ENCODE measurements at regions not wholly inside any gene's neighbourhood (a gene's known extent, or its start where the extent isn't known, plus 50 kb on each side); places are given as distances from the start of the nearest gene placed in this dataset.

DNA sequence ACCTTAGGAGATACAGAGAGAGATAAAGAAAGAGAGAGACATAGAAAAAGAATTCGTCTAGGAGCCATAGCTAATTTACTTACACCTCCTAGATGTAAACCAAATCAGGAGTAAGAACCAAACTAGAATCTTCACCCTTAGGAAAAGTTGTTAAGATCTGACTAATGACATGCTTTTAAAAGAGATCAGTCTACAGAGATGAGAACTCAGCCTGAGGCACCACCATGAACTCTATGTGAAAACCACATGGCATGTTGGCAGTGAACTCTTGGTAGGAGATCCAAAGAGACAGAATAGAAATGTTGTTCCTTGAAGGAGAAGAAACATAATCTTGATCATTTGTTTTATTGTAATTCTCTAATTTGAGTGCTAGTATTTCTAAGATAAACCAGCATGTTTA lies 585.4 kb upstream of the ID2 start:
- H3K4me1 ChIP-seq (ENCODE audit: insufficient read depth, low read length) = no peaks in the 10 kb centered on the region
- no peak overlapping the region for H3K27ac ChIP-seq (ENCODE audit: low read length)
- no peaks in the 10 kb centered on the region for H3K27me3 ChIP-seq (ENCODE audit: insufficient read depth, low read length)
- no peaks in the 10 kb centered on the region for H3K9me3 ChIP-seq (ENCODE audit: insufficient read depth, low read depth, low read length)
- no peak overlapping the region for H3K9ac ChIP-seq (ENCODE audit: low read depth, low read length)
- no peaks in the 10 kb centered on the region for H3K36me3 ChIP-seq (ENCODE audit: insufficient read depth, low read depth, low read length)
- no peak overlapping the region for H3K4me3 ChIP-seq (ENCODE audit: low read length)

DNA sequence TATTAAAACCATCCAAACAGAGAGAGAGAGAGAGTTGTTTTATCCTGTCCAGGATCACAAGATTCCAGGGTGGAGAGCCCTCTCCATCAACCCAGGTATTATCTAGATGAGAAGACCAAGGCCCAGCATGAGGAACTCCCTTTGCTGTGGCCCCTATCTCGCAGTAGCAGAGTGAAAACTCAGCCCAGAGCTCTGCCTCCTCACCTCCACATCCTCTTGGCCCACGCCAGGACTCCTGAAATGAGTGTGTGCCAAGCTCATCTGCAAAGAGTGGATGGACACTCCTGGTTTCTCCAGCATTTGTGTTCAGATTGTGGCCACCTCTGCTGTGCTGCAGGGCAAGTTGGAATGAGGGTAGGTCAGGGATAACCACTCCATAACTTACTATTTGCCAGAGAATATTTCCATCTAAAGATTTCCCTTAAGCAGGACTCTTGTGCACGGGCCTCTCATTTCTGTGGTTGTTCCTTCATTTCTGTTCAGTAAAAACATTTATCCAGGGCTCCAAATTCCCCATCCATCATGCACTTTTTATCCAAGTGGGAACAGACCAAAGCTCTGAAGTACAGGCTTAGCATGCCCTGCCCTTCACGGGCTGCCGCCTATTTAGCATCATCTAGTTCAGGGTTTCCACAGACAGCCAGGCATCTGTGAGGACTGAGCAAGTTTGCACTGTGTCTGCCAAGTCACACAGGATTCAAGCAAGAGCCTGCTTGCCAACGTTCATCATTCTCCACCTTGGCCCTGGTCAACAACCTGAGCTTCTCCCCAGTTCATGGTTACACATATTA lies 583.2 kb upstream of the ID2 start:
- H3K27me3 ChIP-seq (ENCODE audit: insufficient read depth, low read length) = no peaks in the 10 kb centered on the region
- no peak overlapping the region for H3K4me3 ChIP-seq (ENCODE audit: low read length)
- H3K9ac ChIP-seq (ENCODE audit: low read depth, low read length) = no peak overlapping the region
- no peak overlapping the region for H3K27ac ChIP-seq (ENCODE audit: low read length)
- no peaks in the 10 kb centered on the region for H3K9me3 ChIP-seq (ENCODE audit: insufficient read depth, low read depth, low read length)
- no peaks in the 10 kb centered on the region for H3K4me1 ChIP-seq (ENCODE audit: insufficient read depth, low read length)
- no peaks in the 10 kb centered on the region for H3K36me3 ChIP-seq (ENCODE audit: insufficient read depth, low read depth, low read length)

DNA sequence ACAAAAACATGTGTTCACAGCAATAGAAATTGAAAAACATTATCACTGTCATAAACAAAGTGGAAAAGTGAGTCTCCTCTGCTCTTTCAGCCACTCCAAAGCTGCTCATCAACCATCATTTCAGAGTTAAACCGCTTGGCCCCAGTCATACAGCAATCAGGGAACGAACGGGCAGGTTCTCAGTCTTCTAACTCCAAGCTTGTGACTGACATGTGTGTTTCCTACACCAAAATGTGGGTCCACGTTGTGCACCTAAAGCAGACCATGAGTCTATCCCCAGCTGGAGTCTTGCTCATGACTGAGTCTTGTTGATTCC lies 582.6 kb upstream of the ID2 start:
- no peak overlapping the region for H3K9ac ChIP-seq (ENCODE audit: low read depth, low read length)
- H3K27ac ChIP-seq (ENCODE audit: low read length) = no peak overlapping the region

DNA sequence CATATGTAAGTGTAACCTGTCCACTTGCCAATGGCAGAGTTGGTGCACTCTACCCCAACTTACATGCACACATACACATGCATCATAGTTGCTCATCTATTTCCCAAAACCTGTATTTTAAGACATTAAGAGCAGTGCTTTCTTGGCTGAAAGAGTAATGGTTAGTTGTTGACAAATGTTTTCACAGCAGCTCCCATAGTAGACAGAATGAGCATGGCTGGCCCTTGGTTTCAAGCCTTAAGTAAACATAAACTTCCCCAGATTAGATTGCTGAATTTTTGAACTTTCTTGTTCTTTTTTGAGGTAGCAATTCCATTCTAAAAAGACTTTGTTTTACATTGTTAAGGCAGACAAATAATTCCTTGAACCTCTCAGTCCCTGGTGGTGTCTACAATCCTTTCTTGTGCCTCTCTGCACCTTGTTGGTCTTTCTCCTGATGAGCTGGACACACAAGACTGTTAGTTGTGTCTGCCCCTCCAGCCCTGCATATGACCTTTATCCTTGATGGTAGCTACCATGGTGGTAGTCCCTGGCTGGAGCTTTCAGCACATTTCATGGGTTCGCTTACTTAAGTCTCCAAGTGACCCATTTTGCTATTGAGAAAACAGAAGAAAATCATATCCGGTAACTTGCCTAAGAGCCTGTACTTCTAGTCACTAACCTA lies 580.1 kb upstream of the ID2 start:
- H3K27ac ChIP-seq (ENCODE audit: low read length) = no peak overlapping the region
- no peaks in the 10 kb centered on the region for H3K9me3 ChIP-seq (ENCODE audit: insufficient read depth, low read depth, low read length)

More for the DNA sequence above, 582.6 kb upstream of the ID2 start:
- Histone ChIP-seq H3K36me3 (ENCODE audit: insufficient read depth, low read depth, low read length) (no peaks in the 10 kb centered on the region), H3K27me3 (ENCODE audit: insufficient read depth, low read length) (no peaks in the 10 kb centered on the region), H3K9me3 (ENCODE audit: insufficient read depth, low read depth, low read length) (no peaks in the 10 kb centered on the region), H3K4me1 (ENCODE audit: insufficient read depth, low read length) (no peaks in the 10 kb centered on the region), H3K4me3 (ENCODE audit: low read length) (no peak overlapping the region)

DNA sequence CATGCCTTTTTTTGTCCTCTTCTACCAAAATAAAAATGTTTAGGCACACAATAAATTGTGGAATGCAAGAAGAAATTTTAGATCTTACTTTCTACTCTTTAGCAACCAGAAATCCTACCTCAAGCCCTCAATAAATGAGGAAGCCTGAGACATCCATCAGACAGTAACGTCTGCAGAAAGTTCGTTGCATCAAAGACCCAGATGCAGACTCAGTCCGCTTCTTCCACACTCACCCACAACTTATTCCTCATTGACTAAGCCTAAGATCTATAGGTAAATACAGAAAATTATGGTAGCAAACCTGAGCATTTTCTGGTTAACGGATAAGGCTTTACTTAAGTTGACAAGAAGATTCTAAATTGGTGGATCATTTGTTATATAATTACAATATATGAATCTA lies 579.4 kb upstream of the ID2 start:
- Histone ChIP-seq H3K4me1 (ENCODE audit: insufficient read depth, low read length) (no peaks in the 10 kb centered on the region), H3K9ac (ENCODE audit: low read depth, low read length) (no peak overlapping the region), H3K27me3 (ENCODE audit: insufficient read depth, low read length) (no peaks in the 10 kb centered on the region), H3K36me3 (ENCODE audit: insufficient read depth, low read depth, low read length) (no peaks in the 10 kb centered on the region), H3K4me3 (ENCODE audit: low read length) (no peak overlapping the region), H3K9me3 (ENCODE audit: insufficient read depth, low read depth, low read length) (no peaks in the 10 kb centered on the region), H3K27ac (ENCODE audit: low read length) (no peak overlapping the region)

More for the DNA sequence above, 580.1 kb upstream of the ID2 start:
- H3K4me3 ChIP-seq (ENCODE audit: low read length) = no peak overlapping the region
- no peaks in the 10 kb centered on the region for H3K4me1 ChIP-seq (ENCODE audit: insufficient read depth, low read length)
- H3K9ac ChIP-seq (ENCODE audit: low read depth, low read length) = no peak overlapping the region
- H3K36me3 ChIP-seq (ENCODE audit: insufficient read depth, low read depth, low read length) = no peaks in the 10 kb centered on the region
- H3K27me3 ChIP-seq (ENCODE audit: insufficient read depth, low read length) = no peaks in the 10 kb centered on the region

DNA sequence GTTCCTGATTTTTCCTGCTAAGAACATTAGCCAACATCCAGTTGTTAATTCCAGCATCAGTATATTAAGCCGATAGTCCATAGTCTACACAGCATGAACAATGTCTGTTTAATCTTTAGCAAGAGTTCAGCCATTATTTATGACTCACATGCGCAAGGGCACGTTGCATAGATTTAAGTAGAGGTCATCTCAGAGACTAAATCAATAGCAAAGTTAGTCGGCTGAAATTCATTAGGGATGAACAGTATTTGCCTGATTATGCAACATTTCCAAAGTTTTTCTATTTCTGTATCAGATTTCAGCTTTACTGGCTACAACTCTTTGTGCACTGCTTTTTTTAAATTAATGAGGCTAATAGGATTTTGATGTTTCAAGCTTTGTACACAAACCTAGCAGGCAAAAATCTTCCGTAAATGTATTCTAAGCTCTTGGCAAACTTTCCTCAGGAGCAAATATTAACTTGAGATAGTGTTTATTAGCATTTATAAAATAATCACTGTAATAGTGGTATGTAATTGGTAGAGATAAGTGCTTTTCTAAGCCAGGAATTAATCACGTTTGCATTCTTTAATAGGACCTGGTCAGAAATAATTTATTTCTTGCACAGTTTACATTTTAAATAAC lies 578.7 kb upstream of the ID2 start:
- Histone ChIP-seq H3K27ac (ENCODE audit: low read length) (no peak overlapping the region), H3K36me3 (ENCODE audit: insufficient read depth, low read depth, low read length) (no peaks in the 10 kb centered on the region), H3K9me3 (ENCODE audit: insufficient read depth, low read depth, low read length) (no peaks in the 10 kb centered on the region), H3K27me3 (ENCODE audit: insufficient read depth, low read length) (no peaks in the 10 kb centered on the region), H3K4me1 (ENCODE audit: insufficient read depth, low read length) (no peaks in the 10 kb centered on the region), H3K9ac (ENCODE audit: low read depth, low read length) (no peak overlapping the region), H3K4me3 (ENCODE audit: low read length) (no peak overlapping the region)

DNA sequence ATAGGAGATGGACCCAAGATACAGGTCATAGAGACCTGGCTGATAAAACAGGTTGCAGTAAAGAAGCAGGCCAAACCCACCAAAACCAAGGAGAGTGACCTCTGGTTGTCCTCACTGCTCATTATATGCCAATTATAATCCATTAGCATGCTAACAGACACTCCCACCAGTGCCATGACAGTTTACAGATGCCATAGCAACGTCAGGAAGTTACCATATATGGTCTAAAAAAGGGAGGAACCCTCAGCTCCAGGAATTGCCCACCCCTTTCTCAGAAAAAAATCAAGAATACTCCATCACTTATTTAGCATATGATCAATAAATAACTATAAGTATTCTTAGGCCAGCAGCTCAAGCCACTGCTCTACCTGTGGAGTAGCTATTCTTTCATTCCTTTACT lies 574.7 kb upstream of the ID2 start:
- Histone ChIP-seq H3K9ac (ENCODE audit: low read depth, low read length) (no peak overlapping the region), H3K27me3 (ENCODE audit: insufficient read depth, low read length) (no peaks in the 10 kb centered on the region), H3K9me3 (ENCODE audit: insufficient read depth, low read depth, low read length) (no peaks in the 10 kb centered on the region), H3K27ac (ENCODE audit: low read length) (no peak overlapping the region), H3K4me3 (ENCODE audit: low read length) (no peak overlapping the region), H3K4me1 (ENCODE audit: insufficient read depth, low read length) (no peaks in the 10 kb centered on the region), H3K36me3 (ENCODE audit: insufficient read depth, low read depth, low read length) (no peaks in the 10 kb centered on the region)

DNA sequence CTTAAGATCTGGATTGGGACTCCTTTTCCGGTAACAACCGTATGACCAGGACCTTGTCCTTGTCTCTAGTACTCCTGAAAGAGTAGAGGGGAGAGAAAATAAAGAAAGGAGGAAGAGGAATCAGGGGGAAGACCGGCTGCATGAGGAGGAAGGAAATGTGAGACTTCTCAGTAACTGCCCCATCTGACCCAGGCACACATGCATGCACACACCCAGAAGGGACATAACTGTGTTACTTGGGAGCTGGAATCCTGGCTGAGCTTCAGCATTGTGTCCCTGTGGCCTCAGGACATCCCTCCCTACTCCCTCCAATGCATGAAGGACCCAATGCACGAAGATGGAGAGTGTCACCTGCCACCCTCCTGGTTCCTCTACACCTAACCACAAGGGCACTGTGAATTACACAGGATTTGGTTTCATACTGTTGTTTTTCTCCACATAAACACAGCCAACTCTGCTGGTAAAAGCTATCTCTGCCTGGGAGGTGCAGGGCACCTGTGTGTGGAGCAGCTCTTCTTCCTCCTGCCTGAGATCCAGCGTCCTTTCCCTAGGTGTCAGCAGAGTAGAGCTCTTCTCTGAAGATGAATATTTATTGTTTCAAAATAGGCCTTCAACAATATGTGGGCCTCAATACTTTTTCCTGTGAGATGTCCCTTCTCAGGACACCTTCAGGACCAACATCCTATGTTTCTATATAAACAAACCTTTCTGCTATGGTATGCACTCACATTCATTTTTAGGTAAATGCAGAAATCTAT lies 574.1 kb upstream of the ID2 start:
- Histone ChIP-seq H3K27me3 (ENCODE audit: insufficient read depth, low read length) (no peaks in the 10 kb centered on the region), H3K27ac (ENCODE audit: low read length) (no peak overlapping the region), H3K9me3 (ENCODE audit: insufficient read depth, low read depth, low read length) (no peaks in the 10 kb centered on the region), H3K4me3 (ENCODE audit: low read length) (no peak overlapping the region), H3K4me1 (ENCODE audit: insufficient read depth, low read length) (no peaks in the 10 kb centered on the region), H3K36me3 (ENCODE audit: insufficient read depth, low read depth, low read length) (no peaks in the 10 kb centered on the region), H3K9ac (ENCODE audit: low read depth, low read length) (no peak overlapping the region)

DNA sequence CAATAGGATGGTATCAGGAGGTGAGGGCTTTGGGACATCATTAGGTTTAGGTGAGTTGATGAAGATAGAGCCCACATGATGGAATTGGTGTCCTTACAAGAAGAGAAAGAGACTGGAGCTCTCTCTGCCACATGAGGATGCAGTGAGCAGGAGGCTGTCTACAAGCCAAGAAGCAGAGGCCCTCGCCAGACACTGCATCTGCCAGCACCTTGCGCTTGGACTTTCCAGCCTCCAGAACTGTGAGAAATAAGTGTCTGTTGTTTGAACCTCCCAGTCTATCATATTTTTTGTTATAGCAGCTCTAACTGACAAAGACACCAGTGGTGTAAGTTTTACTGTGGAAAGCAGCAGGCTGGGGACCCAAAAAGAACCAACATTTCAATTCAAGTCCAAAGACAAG lies 571.1 kb upstream of the ID2 start:
- H3K4me1 ChIP-seq (ENCODE audit: insufficient read depth, low read length) = no peaks in the 10 kb centered on the region
- H3K4me3 ChIP-seq (ENCODE audit: low read length) = no peak overlapping the region
- H3K27me3 ChIP-seq (ENCODE audit: insufficient read depth, low read length) = no peaks in the 10 kb centered on the region
- H3K27ac ChIP-seq (ENCODE audit: low read length) = no peak overlapping the region
- no peak overlapping the region for H3K9ac ChIP-seq (ENCODE audit: low read depth, low read length)
- H3K36me3 ChIP-seq (ENCODE audit: insufficient read depth, low read depth, low read length) = no peaks in the 10 kb centered on the region
- no peaks in the 10 kb centered on the region for H3K9me3 ChIP-seq (ENCODE audit: insufficient read depth, low read depth, low read length)

DNA sequence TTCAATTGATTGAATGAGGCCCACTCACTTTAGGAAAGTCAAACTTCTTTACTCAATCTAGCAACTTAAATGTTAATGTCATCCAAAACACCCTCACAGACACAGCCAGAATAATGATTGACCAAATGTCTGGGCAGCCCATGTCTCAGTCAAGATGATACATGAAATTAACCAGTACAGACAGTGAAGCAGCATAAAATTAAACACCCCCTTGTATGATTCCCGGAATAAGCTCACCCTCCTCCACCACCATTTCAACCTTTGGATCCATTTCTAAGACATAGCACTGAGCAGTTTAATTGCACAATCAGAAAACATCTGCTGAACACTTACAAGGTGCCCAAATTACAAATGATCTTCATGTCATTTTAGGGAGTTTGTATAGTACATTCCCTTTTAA lies 570.7 kb upstream of the ID2 start:
- no peaks in the 10 kb centered on the region for H3K9me3 ChIP-seq (ENCODE audit: insufficient read depth, low read depth, low read length)
- no peaks in the 10 kb centered on the region for H3K36me3 ChIP-seq (ENCODE audit: insufficient read depth, low read depth, low read length)
- H3K27me3 ChIP-seq (ENCODE audit: insufficient read depth, low read length) = no peaks in the 10 kb centered on the region
- H3K4me1 ChIP-seq (ENCODE audit: insufficient read depth, low read length) = no peaks in the 10 kb centered on the region
- H3K27ac ChIP-seq (ENCODE audit: low read length) = no peak overlapping the region
- no peak overlapping the region for H3K9ac ChIP-seq (ENCODE audit: low read depth, low read length)
- H3K4me3 ChIP-seq (ENCODE audit: low read length) = no peak overlapping the region

DNA sequence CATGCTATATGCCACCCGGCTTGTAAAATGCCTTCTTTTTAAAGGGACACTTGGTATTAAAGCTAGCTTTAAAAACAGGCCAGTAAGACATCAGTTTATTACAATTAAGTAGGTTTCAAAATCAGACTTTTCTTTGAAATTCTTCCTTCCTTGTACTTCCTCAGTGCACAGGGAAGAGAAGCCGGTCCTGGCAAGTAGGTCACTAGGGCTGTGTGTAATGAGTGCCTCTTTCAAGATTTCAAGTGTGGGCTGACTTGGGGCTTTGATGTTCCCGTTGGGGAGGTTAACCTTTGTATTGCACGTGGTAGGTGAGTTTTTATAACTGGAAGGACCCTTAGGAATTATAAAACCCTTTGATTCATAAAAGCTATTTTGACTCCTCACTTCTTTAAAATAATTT lies 566.4 kb upstream of the ID2 start:
- Histone ChIP-seq H3K4me1 (ENCODE audit: insufficient read depth, low read length) (no peaks in the 10 kb centered on the region; the same call in 1 of the 2 replicates), H3K27ac (ENCODE audit: low read length) (no peak overlapping the region), H3K4me3 (ENCODE audit: low read length) (no peak overlapping the region), H3K9me3 (ENCODE audit: insufficient read depth, low read depth, low read length) (no peaks in the 10 kb centered on the region), H3K27me3 (ENCODE audit: insufficient read depth, low read length) (no peaks in the 10 kb centered on the region), H3K36me3 (ENCODE audit: insufficient read depth, low read depth, low read length) (no peaks in the 10 kb centered on the region), H3K9ac (ENCODE audit: low read depth, low read length) (no peak overlapping the region)
